Endodermal cell (in vitro differentiated cells): ENCODE measurements at regions not wholly inside any gene's neighbourhood (a gene's known extent, or its start where the extent isn't known, plus 50 kb on each side); places are given as distances from the start of the nearest gene placed in this dataset.
A peak's percentile ranks its signal among the peaks of the same experiment; 100 is the strongest.

Experiments used
- DNase-seq: peaks from one replicate; pipeline ENCODE4 v3.0.0-alpha.2; 2017
- H3K27ac ChIP-seq: 2 replicates; pipeline ENCODE4 v1.5.1; 2013; ENCODE audit warnings: mild to moderate bottlenecking, low read depth, low read length, moderate library complexity
- H3K27me3 ChIP-seq: 2 replicates; pipeline ENCODE4 v1.6.1; 2013; ENCODE audit warnings: mild to moderate bottlenecking, low read length, moderate library complexity; ENCODE audit not compliant: insufficient read depth, control insufficient read depth, poor library complexity, severe bottlenecking
- H3K36me3 ChIP-seq: 2 replicates; pipeline ENCODE4 v1.7.0; 2013; ENCODE audit warnings: mild to moderate bottlenecking, low read length, moderate library complexity; ENCODE audit not compliant: control insufficient read depth, insufficient read depth
- H3K4me1 ChIP-seq: one replicate; pipeline ENCODE4 v1.7.0; 2013; ENCODE audit warnings: low read length; ENCODE audit not compliant: control insufficient read depth, insufficient read depth
- H3K4me3 ChIP-seq: 2 replicates; pipeline ENCODE4 v1.5.1; 2013; ENCODE audit warnings: mild to moderate bottlenecking, low read length, moderate library complexity
- H3K9ac ChIP-seq: 2 replicates; pipeline ENCODE4 v1.6.1; 2013; ENCODE audit warnings: mild to moderate bottlenecking, low read length, moderate library complexity; ENCODE audit not compliant: poor library complexity, severe bottlenecking; ENCODE audit errors: extremely low read depth
- H3K9me3 ChIP-seq: 2 replicates; pipeline ENCODE4 v1.6.1; 2013; ENCODE audit warnings: mild to moderate bottlenecking, low read length, moderate library complexity; ENCODE audit not compliant: control insufficient read depth
- H3K27ac Mint-ChIP-seq: 2 replicates; pipeline ENCODE4 v1.8.0; 2020; ENCODE audit warnings: mixed read lengths
- H3K27me3 Mint-ChIP-seq: 2 replicates; pipeline ENCODE4 v1.8.0; 2021; ENCODE audit warnings: mild to moderate bottlenecking, mixed read lengths; ENCODE audit not compliant: insufficient read depth
- H3K36me3 Mint-ChIP-seq: 2 replicates; pipeline ENCODE4 v1.8.0; 2020; ENCODE audit warnings: low read depth, mixed read lengths
- H3K4me1 Mint-ChIP-seq: 2 replicates; pipeline ENCODE4 v1.8.0; 2020; ENCODE audit warnings: mixed read lengths
- H3K4me3 Mint-ChIP-seq: 2 replicates; pipeline ENCODE4 v1.8.0; 2020; ENCODE audit warnings: mild to moderate bottlenecking, moderate library complexity, mixed read lengths
- H3K9me3 Mint-ChIP-seq: 2 replicates; pipeline ENCODE4 v1.8.0; 2020; ENCODE audit warnings: mild to moderate bottlenecking, mixed read lengths
- CTCF ChIP-seq: fragments of 200-600 bp; sonication (generic); conservative IDR thresholded peaks from 2 replicates; pipeline ENCODE4 v1.5.0; 2021; ENCODE audit warnings: antibody characterized with exemption, mild to moderate bottlenecking
- WGBS, 2 experiments: methylation state at CpG; one replicate each; pipeline versions ENCODE4 v1.1.5 to v1.1.7; 2013; ENCODE audit warnings: missing lambda C conversion rate in 2 of 2, mixed read lengths in 1 of 2; ENCODE audit not compliant: insufficient coverage in 1 of 2, insufficient read length in 1 of 2; 5-methylcytosine and 5-hydroxymethylcytosine counted together

- no peak overlapping the region for H3K9ac ChIP-seq
- peaks cover 37% of the 10 kb centered on the region for H3K4me1 Mint-ChIP-seq
- WGBS, 2 experiments, result 95 to 100% methylated on average over 3 of the region's 3 CpGs
- no peak overlapping the region for H3K27ac ChIP-seq
- DNase-seq, result no peak
- H3K36me3 ChIP-seq, result no peaks in the 10 kb centered on the region
- peaks cover 5% of the 10 kb centered on the region for H3K36me3 Mint-ChIP-seq
- no peaks in the 10 kb centered on the region for H3K9me3 Mint-ChIP-seq
- H3K4me3 Mint-ChIP-seq, result no peak overlapping the region
- no peaks in the 10 kb centered on the region for H3K27me3 Mint-ChIP-seq
- H3K4me3 ChIP-seq, result no peak overlapping the region
- no peak for TF ChIP-seq CTCF
- no peaks in the 10 kb centered on the region for H3K9me3 ChIP-seq
- H3K4me1 ChIP-seq, result peaks cover 4% of the 10 kb centered on the region
- H3K27ac Mint-ChIP-seq, result peak overlapping the region; percentile 29
- H3K27me3 ChIP-seq, result no peaks in the 10 kb centered on the region
Measured at GRCh38 chr12:123033392-123034021, 53.0 kb downstream of the ARL6IP4 start.

- Mint-ChIP-seq H3K27ac (no peak overlapping the region), H3K4me3 (no peak overlapping the region), H3K27me3 (no peaks in the 10 kb centered on the region), H3K36me3 (peaks cover 5% of the 10 kb centered on the region), H3K9me3 (no peaks in the 10 kb centered on the region), H3K4me1 (peaks cover 44% of the 10 kb centered on the region)
- no peak for DNase-seq
- H3K9me3 ChIP-seq, result no peaks in the 10 kb centered on the region
- H3K27me3 ChIP-seq, result no peaks in the 10 kb centered on the region
- 92 to 93% methylated on average over 3 to 8 of the region's 8 CpGs for whole genome bisulfite sequencing, 2 experiments
- no peak for TF ChIP-seq CTCF
- H3K9ac ChIP-seq, result no peak overlapping the region
- H3K27ac ChIP-seq, result no peak overlapping the region
- peaks cover 4% of the 10 kb centered on the region for H3K4me1 ChIP-seq
- no peaks in the 10 kb centered on the region for H3K36me3 ChIP-seq
- H3K4me3 ChIP-seq, result no peak overlapping the region
Measured at GRCh38 chr12:123032736-123033391, 52.4 kb downstream of the ARL6IP4 start.
